Vagina (tissue), 2 donors: ENCODE measurements at regions not wholly inside any gene's neighbourhood (a gene's known extent, or its start where the extent isn't known, plus 50 kb on each side); places are given as distances from the start of the nearest gene placed in this dataset.

Source experiments
- POLR2A ChIP-seq, 2 donors: fragments of 450-650 bp; IDR thresholded peaks; one replicate each; pipeline ENCODE4 v1.6.1; 2017; ENCODE audit warnings: antibody characterized with exemption in 2 of 2, mild to moderate bottlenecking in 2 of 2, moderate library complexity in 2 of 2
- TF ChIP-seq, protein P1 (sequence below), 3 experiments: fragments of 450-650 bp in 2 of 3; fragments of 200-600 bp in 1 of 3; sonication (generic) in 1 of 3; IDR thresholded peaks; one replicate each; pipeline ENCODE4 v1.5.1; 2017 to 2019; ENCODE audit warnings: antibody characterized with exemption in 3 of 3, mild to moderate bottlenecking in 2 of 3, moderate library complexity in 2 of 3

DNA sequence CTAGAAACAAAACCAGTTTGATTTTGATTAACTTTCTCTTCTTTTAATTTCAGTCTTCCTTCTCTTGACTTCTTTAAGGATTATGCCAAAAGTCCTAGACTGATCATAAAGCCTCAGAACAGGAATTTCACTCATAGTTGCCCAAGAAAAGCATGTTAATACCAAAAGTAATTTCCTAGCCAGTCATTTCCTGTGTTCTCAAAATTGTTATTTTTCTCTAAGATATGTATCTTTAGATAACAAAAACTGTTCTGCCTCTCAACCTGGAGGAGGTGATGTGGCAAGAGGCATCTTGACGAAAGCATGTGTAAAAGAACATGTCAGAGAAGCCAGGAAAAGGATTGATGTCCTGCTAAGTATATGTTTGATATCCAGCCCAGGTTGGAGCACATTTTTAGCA is 78.0 kb upstream of the IPO9 start:
- TF ChIP-seq, protein P1, sequence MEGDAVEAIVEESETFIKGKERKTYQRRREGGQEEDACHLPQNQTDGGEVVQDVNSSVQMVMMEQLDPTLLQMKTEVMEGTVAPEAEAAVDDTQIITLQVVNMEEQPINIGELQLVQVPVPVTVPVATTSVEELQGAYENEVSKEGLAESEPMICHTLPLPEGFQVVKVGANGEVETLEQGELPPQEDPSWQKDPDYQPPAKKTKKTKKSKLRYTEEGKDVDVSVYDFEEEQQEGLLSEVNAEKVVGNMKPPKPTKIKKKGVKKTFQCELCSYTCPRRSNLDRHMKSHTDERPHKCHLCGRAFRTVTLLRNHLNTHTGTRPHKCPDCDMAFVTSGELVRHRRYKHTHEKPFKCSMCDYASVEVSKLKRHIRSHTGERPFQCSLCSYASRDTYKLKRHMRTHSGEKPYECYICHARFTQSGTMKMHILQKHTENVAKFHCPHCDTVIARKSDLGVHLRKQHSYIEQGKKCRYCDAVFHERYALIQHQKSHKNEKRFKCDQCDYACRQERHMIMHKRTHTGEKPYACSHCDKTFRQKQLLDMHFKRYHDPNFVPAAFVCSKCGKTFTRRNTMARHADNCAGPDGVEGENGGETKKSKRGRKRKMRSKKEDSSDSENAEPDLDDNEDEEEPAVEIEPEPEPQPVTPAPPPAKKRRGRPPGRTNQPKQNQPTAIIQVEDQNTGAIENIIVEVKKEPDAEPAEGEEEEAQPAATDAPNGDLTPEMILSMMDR (IDR thresholded peaks at IDR 0.05): no peak
- no peak for TF ChIP-seq POLR2A (IDR thresholded peaks at IDR 0.05)
